HG02840 (cell line): ENCODE measurements at regions not wholly inside any gene's neighbourhood (a gene's known extent, or its start where the extent isn't known, plus 50 kb on each side); places are given as distances from the start of the nearest gene placed in this dataset.

Source experiments
- ATAC-seq: cut with Tn5 transposase; IDR thresholded peaks from one replicate; pipeline ENCODE4 v1.9.1; 2021; ENCODE audit warnings: mild to moderate bottlenecking, moderate library complexity, moderate number of reproducible peaks; ENCODE audit not compliant: unreplicated experiment, low FRiP score

- no peak for ATAC-seq
Observed at GRCh38 chr13:50299546-50300249, 284.5 kb downstream of the KCNRG start.

GRCh38 chr13:50303963-50304721, 288.9 kb downstream of the KCNRG start:
- ATAC-seq = no peak

GRCh38 chr13:50306156-50306555, 290.9 kb downstream of the KCNRG start:
- no peak for ATAC-seq

GRCh38 chr13:50309318-50309717, 294.1 kb downstream of the KCNRG start:
- no peak for ATAC-seq

- ATAC-seq = no peak
Observed at GRCh38 chr13:50309882-50310594, 294.8 kb downstream of the KCNRG start.

GRCh38 chr13:50310734-50311133, 295.5 kb downstream of the KCNRG start:
- no peak for ATAC-seq

- no peak for ATAC-seq
Observed at GRCh38 chr13:50318887-50319286, 303.6 kb downstream of the KCNRG start.

DNA sequence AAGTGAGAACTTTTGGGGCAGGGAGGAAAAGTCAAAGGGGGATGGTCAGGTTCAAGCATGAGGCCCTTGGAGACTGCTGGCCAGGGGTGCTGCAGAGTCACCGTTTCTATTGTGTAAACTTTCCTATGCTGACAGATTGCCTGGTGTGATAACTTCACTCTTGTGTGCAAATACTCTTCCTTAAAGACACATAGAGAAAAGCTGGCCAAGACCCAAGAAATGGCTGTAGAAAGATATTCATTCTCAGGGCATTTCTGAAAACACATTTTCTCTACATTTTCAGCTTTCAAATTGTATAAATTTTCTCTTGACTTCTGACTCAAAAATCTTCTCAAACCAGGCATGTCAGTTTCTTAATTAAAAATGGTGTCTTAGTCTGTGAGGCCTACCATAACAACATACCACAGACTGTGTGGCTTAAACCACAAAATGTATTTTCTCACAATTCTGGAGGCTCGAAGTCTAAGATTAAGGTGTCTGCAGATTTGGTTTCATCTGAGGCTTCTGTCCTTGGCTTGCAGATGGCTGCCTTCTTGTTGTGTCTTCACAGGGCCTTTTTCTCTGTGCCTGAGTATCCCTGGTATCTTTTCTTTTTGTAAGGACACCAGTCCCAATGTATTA, 304.5 kb downstream of the KCNRG start:
- no peak for ATAC-seq

DNA sequence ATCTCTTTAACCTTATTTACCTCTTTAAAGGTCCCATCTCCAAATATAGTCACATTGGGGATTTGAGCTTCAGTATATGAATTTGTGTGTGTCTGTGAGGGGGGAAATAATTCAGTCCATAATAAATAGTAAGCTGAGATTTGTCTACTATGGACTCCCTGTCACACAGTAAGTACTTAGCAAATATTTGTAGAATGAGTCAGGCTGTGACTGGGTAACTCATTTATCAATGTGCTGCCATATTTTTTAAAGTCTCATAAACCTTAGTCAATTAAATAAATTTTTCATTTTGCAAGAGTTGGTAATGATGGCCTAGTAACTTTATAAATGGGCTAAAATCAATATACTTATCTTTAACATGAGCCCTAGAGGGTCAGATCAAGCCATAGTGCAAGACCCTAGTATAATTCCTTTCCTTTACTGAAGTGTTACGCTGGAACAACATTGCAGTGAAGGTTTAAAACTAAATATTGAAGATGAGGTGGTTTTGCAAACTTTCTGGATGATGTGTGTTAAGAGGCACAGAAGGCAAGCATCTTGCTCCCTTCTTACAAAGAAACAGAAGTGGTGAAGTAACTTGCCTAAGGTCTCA, 305.1 kb downstream of the KCNRG start:
- ATAC-seq = no peak

GRCh38 chr13:50322006-50322405, 306.8 kb downstream of the KCNRG start:
- no peak for ATAC-seq

- no peak for ATAC-seq
Observed at GRCh38 chr13:50323440-50324065, 308.3 kb downstream of the KCNRG start.

DNA sequence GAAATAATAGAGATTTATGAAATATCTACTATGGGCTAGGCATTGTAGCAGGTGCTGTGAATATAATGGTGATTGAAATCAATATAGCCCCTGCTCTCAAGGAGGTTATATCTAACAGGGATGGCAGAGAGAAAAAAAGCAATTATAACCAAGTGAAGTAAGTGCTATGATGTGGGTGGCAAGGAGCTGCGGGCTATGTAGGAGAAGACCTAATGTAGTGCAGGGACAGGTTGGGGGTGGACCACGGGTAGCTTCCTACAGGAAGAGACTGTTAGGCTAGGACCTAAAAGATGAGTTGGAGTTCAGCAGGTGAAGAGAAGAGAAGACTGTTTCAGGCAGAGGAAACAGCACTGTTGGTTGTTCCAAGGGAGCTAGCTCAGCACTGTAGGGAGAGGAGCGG, 311.0 kb downstream of the KCNRG start:
- ATAC-seq = no peak

DNA sequence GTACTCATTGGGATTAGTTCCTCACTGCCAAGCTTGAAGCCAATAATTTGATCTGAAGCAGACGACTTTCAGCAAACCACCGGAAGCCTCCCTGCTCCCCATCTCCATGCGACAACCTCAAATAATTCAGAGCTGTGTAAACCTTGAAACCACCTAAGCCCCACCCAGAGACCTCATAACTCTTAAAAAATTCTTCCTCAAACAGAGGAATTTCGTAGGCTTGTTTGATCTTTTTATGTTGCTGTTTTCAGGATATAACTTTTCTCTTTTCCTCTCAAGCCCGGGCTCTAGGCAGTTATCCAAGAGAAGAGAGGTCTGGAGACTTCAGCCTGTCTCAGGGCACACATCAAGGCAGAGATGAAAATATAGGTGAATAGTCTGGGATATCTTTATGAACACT, 311.6 kb downstream of the KCNRG start:
- no peak for ATAC-seq

GRCh38 chr13:50334115-50334778, 319.0 kb downstream of the KCNRG start:
- no peak for ATAC-seq

GRCh38 chr13:50334944-50335343, 319.7 kb downstream of the KCNRG start:
- no peak for ATAC-seq

- no peak for ATAC-seq
Observed at GRCh38 chr13:50339271-50339670, 324.0 kb downstream of the KCNRG start.

- ATAC-seq = no peak
Observed at GRCh38 chr13:50340146-50340545, 324.9 kb downstream of the KCNRG start.

DNA sequence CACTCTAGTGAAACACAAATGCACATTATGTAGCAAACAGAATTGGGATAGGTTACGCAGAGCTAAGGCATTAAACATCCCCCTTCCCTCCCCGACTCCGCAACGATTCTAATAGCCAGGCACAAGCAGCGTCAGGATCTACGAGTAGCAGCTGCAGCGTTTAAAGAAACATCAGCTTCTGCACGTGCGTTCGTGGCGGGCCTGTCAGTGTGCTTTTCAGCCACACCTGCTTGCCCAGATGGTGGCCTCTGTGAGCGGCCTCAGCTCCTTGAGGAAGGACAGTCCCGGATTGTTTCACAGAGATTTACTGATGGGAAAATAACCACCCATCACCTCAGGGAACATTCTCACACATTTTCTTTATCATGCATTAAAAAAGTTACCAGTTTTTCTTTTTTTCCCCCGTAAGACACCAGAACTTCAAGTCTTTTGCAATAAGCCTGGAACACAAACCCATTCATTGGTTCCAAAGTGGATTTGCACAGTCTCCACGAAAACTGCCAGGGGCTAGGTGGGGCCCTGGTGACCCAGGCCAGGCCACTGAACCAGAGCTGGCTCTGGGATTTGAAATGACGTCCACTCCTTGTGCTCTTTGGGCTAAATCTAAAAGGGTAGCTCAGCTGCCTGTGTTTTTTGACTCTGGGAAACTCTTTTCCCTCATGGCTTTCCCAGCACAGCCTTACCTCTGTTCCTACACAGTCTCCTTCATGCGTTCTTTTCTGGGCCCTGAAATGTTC, 325.5 kb downstream of the KCNRG start:
- ATAC-seq = no peak

- no peak for ATAC-seq
Observed at GRCh38 chr13:50341526-50341925, 326.3 kb downstream of the KCNRG start.
